SK-N-DZ (cell line): ENCODE measurements at regions not wholly inside any gene's neighbourhood (a gene's known extent, or its start where the extent isn't known, plus 50 kb on each side); places are given as distances from the start of the nearest gene placed in this dataset.

Source experiments
- DNase-seq: peaks from one replicate; pipeline ENCODE4 v3.0.0-alpha.2; 2015; ENCODE audit warnings: low spot score

DNA sequence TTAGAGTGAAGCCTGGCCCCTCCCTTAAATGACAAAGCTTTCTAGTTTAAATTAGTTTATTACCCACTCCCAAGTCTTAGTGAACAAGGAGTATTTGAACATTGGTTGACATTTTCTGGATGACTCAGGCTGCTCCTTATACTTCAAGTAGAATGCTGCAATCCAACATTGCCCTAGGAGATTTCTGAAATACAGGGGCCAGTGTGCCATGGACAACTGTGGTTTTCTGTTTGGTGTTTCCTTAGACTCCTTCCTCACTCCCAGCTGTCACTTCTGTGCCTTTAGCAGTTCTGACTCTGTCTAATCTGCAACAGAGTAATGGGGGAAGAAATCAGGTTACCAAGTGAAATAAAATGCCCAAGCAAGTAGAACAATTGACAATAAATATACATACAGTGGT lies 116.1 kb upstream of the P2RY1 start:
- no peak for DNase-seq

DNA sequence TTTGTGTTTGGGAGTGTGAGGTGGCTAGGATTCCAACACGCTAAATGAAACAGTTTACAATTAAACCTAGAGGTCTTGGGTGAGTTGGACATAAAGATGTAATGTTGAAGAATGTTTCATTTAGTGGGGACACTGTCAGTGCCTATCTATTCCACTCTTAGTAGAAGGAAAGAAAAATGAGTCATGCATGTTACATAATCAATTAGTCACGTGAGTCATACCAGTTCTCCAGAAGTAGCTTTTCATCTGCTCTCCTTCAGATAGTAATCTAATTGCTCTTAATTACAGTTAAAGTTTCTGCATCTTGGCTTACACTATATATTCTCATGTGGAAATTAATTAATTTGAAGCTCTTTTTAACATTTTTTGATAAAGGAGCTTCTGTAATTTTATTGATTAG lies 115.7 kb upstream of the P2RY1 start:
- DNase-seq, result no peak

DNA sequence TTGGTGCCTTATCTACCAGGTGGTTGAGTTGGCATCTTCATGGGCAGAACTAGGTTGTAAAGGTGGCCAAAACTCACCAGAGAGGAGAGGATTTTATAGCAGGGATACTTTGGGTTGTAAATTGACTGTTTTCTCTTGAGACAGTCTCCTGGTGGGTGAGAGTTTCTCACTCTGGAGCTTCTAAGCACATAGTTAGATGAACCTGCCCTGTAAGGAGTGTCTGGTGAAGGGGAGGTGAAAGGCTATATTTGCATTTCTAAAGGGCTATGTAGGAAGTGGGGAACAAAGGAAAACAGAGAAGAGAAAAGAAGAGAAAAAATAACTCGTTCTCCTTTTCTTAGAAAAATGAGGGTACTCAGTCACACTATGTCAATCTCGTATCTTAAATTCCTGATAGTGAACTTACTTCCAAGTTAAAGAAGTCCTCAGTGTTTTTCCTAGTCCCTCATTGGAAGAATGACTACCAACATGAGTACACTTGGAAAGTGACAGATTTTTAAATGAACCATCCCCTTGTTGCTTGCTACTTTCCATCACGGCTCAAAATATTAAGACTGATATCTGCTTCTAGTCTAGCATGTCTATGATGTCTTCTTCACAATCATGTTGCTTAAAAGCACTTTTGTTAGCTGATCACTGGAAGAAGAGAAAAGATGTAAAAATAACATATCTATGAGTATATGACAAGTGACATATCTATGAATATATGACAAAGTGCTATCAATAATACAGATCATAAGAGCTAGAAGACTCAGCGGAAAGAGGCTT lies 113.8 kb upstream of the P2RY1 start:
- no peak for DNase-seq

DNA sequence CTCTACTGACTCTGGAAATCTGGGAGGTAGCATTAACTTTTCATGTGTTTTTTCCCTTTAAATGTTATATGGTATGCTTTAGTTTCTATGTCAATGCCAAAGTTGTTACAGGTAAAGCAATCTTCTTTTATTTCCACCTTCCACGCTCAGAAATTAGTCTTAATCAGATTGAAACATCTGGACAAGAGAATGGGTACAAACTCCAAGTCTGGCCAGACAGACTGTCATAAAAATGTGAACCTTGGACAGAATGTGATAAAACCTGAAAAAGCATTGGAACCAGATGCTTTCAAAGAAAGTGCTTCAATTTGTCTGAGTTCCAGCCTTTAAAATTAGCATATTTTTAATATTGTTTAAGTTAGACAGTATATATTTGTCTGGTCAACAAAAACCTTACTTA lies 110.7 kb upstream of the P2RY1 start:
- DNase-seq, result no peak

DNA sequence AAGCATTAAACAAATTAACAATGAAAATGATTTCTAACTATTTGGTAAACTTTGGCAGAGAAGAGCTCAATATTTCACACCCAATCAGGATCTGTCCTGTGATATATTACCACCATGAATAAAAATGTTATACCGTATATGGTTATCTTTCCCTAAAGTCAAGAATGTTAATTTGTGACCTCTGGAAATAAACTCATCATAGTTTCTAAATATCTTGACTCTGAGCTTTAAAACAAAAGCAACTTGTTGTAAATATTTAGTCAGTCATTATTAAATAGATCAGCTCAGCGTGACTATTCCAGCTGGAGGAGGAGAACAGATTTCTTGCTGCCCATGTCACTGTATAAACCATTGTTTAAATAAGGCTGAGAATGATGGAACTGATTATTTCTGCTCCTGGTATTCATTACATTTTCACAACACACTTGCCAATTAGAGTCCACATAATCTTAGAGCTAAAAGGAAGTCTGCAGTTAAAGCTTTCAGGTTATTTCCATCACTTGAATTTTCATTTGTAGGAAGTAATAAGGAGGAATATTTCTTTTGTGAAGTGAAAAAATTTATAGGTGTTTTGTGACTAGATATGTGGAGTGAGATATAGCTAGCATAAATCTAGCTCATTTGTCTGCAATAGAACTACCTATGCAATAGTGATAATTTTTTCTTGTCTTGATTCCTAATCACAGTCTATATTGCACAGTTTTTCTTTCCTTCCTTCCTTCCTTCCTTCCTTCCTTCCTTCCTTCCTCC lies 106.5 kb upstream of the P2RY1 start:
- no peak for DNase-seq

DNA sequence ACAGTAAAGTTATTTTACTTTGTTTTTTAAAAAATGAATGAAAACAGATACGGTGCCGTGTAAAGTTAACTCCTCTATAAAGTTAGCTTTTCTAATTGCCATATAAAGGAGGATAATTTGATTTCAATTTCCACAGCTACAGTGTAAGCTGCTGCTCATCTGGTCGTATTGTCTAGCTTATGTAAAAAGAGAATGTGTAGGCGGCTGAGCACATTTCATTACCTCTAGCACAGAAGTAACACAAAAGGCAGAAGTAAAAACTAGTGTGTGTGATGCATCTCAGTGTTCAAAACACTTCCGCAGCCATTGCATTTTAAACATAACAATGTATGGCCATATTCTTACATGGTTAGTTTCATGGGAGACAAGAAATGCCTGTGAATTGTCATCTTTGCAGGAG lies 105.0 kb upstream of the P2RY1 start:
- DNase-seq, result no peak

DNA sequence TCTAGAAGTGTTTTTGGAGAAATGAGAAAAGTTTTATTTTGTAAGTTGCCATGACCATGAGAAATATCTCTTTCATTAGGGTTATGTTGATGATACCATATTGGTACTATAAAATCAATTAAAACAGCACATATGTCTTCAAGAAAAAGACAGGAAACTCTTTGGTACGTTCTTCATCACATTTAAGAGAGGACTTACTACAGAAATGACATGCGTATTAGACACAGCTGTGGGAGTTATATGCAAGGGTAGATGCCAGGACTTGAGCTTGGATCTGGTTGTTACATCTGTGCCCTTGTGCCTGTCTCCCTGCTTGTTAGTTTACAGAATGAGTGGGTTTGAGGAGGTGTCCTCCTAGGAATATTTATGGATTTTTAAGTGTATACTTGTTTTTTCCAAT lies 103.4 kb upstream of the P2RY1 start:
- DNase-seq, result no peak

DNA sequence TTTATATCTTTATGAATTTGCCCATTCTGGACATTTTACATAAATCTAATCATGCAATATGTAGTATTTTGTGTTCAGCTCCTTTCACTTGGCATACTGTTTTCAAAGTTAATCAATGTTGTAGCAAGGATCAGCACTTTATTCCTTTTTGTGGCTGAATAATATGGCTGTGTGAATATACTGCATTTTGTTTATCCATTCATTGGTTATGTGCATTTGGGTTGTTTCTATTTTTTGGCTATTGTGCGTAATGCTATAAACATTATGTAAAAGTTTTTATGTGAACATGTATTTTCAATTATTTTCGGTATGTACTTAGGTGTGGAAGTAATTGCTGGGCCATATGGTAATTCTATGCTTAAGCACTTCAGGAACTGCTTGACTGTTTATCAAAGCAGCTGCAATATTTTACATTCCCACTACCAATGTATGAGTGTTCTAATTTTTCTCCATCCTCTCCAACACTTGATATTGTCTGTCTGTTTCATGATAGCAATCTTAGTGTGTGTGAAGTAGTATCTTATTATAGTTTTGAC lies 101.3 kb upstream of the P2RY1 start:
- DNase-seq, result no peak

DNA sequence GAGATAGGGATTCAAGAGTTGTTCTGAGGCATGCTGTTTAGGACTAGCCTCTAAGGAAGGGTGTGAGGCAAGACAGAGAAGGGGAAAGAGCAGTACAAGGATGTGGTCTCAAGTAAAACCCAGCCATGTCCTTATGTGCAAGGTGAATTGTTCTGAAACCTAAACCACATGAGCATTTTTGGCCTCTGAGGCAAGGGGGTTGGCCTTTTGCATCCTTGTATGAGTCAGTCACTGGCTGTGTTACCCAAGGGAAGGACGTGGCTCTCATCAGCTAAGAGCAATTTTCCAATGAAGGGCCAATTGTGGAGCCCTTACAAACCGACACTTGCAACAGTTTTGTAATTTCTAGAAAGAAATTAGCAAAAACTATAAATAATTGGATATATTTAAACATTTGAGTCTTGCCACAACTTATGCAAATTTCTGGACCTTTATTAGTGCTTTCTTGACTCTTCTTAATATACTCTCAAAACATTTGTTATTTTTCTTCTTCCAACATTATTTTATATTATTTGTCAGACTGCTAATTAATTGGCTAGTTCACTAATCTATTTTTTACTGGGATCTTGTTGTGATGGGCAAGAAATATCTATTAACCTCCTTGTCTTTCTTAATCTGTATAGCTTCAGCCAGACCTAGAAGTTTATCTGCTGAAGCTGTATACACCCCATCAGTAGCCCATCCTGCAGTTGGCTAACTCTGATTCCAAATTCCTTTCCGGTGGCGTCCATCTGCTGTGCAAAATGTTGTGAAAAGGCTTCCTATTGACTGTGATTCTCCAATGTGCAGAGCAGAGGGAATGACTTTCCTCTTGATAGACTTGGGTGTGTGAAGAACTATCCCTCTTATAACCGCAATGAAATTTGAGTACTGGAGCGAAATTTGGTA lies 97.7 kb upstream of the P2RY1 start:
- no peak for DNase-seq

DNA sequence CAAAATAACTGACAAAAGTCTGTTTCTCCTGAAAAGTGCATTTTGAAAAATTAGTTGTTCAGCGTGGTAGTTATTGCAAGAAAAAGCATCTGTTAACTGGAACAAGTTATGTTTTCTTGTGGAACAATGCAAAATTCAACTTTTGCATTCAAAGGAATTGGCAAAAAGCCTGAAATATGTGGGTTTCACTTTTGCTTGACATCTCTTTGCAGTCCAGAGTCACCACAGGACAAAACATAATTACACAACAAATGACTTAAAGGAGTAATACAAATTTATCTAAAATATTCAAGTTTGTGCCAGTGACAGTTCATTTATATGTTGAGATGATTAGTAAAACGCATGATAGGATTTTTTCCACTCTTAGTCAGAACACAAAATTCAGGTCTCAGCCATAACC lies 96.3 kb upstream of the P2RY1 start:
- no peak for DNase-seq

DNA sequence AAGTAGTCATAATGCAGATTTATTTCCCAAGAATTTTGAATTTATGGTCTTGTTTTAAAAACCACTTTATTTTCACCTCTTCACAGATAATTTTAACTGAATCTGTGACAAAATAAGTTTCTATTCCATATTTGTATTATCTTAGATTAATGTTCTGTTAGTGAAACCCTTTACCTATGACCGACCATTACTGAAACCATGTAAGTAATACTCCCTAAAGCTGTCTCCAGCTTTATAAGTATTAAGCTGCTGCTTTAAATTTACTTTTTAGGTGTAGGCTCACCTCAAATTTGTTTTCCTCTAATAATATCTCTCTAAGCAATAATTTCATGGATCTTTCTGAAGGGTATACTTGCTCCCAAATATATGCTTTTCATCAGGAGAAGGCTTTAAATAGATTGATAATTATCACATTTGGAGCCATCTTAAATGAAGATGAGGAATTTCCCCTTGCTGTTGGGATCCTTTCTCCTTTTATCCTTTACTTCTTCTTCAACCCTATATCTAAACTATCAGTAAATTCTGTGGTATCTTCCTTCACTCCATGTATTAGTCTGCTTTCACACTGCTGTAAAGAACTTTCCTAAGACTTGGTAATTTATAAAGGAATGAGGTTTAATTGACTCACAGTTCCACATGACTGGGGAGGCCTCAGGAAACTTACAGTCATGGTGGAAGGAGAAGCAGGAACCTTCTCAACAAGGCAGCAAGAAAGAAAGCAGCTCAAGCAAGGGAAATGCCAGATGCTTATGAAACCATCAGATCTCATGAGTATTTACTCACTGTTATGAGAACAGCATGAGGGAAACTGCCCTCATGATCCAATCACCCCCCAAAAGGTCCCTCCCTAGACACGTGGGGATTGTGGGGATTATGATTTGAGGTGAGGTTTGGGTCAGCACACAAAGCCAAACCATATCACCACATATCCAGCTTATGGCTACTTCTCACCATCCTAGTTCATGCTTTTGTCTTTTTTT lies 92.3 kb upstream of the P2RY1 start:
- DNase-seq, result no peak

DNA sequence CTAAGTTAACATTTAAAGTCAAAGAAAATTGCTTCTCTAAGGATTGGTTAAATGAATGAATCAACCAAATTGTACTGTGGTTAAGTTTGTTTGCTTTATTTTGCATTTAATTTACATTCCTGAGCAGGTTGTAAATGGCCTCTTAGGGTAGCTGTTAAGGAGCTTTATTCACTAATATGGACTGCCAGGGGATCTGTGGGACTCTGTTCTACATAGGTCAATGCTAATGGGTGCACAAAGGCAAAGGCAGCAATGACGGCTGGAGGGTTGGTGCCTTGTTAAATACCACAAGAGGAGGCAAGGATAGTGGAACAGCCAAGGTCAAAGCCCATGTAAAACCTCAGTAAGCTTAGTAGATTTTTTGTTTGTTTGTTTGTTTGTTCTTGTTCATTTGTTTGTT lies 89.3 kb upstream of the P2RY1 start:
- no peak for DNase-seq

DNA sequence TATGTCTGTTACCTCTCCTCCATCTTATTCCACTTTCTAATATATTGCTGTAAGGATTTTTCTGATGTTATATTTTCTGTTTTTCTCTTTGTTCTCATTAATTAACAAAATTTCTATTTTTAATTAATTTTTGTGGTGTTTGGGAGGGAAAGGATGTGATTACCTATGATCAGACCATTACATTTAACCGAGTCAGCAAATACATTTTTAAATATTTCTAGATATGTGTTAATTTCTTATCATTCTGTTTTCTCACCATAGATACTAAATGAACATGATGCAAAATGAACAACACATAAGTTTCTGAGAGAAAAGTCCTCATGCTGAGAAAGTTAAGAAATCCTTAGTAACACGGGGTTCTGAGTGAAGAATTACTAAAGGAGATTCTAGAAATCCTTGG lies 80.6 kb upstream of the P2RY1 start:
- DNase-seq, result no peak

DNA sequence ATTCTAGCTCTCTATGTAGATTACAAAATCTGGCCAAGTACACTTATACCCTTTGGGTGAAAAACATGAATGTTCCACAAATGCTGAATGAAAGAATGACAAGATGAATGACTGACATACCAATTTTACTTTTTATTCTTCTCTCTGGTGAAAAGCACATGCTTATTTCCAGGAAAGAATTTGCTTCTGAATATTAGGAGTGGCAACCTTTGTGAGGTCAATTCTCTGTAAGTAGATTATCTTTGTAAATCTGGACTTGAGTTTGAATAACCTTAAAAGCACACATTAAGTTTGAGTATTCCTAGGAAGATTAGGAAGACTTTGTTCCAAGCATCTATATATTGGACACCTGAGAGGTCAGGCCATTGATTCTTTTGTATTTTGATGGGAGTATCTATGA lies 78.1 kb upstream of the P2RY1 start:
- DNase-seq, result no peak

DNA sequence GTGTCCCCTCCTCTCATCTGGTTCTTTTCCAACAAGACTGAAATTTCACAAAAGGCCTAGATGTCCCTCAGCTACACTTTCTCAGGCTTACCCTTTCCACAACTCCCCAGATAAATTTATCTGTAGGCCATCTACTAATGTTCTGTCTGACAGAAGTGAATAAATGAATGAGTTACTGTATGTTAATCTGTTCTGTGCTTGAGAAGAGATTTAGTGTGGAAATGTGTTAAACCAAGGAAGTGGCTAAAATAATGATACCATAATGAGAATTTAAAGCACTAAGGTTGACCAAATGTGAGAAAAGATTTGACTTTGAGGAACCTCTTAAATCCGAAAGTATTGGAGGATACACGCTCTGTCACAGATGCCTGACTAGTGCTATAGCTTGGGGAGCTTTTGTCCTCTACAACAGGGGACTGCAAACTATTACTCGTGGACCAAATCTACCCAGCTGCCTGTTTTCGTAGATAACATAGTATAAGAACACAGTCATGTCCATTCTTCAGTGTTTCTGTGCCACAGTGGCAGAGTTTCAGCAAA lies 74.8 kb upstream of the P2RY1 start:
- DNase-seq, result no peak

DNA sequence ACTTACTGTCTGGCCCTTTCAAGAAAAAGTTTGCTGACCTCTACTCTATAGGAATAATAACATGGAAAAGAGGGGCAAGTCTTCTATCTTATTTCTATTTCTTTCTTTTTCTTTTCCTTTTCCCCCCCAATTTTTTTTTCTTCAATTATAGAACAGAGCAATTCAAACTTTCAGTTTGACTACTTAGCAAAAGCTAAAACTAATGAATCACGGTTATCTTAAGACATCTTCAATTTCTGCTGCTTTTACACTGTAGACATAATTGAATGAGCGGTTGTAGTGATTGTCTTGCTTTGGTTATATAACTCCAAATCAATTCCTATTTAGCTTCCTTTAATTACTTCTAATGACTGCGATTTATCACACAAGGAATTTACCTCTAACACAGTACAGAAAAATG lies 74.3 kb upstream of the P2RY1 start:
- no peak for DNase-seq

DNA sequence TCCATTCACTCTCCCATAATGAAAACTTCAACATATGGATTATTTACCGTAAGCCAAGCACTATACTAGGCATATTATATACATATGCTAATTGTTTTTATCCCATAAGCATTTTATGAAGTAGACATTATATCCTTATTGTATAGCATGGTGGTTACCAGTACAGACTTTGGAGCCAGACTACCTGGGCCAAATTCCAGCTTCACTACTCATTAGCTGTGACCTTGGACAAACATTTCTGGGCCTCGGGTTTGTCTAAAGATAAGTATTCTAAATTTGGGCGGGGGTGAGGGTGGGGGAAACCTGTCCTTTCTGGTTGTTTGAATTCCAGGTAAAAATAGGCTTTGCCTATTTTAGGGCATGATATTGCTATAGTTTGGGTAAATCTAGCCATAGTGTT lies 66.5 kb upstream of the P2RY1 start:
- no peak for DNase-seq

DNA sequence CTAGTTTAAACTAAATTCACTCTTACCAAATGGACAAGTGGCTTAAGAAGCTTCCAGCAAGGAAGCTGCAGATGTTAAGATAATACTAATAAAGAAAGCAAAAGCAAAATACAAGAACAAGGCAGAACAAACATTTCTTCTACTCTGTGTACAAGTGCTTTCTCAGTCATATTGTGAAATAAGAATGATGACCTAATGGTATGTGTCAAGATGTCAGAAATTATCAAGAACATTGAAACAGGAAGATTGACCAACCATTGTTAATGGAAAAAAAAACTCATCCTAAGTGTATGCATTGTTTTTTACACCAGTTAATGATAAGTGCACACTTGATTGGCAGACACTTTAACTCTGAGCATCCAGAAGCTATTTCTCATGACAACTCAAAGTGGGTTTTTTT lies 65.4 kb upstream of the P2RY1 start:
- no peak for DNase-seq

DNA sequence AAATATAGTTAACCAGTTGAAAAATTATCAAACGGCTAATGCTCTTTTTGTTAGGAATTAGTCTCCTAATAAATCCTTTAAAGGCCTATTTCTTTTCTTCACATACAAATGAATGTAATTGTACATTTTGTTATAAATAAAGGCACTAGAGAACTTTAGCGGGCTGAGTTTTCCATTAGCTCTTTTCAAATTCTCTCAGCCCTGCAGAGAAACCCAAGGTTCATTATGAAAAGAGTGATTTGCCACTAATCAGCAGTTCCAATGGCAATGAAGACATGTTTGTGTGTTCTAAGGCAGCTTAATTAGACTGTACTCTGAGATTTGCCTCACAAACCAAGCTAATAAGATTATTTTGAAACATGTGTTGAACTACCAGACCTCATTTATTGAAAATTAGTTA lies 64.6 kb upstream of the P2RY1 start:
- no peak for DNase-seq

DNA sequence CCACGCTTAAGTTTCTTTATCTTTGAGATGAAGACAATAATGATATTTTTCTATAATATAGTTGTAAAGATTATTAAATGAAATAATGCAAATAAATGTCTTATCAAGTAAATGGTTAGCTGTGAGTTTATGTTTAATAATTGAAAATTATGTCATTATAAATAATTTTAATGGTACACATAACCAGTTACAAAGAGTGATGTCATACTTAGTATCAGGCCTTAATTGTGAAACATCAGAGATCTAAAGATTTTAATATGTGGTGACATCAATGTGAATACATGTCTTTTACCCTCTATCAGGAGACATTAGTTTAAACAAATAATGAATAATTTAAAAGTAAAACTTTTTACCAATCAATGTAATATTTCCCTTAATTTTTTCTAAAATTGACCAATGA lies 63.8 kb upstream of the P2RY1 start:
- DNase-seq, result no peak
